ENCODE measurements at regions not wholly inside any gene's neighbourhood (a gene's known extent, or its start where the extent isn't known, plus 50 kb on each side); places are given as distances from the start of the nearest gene placed in this dataset.

DNA sequence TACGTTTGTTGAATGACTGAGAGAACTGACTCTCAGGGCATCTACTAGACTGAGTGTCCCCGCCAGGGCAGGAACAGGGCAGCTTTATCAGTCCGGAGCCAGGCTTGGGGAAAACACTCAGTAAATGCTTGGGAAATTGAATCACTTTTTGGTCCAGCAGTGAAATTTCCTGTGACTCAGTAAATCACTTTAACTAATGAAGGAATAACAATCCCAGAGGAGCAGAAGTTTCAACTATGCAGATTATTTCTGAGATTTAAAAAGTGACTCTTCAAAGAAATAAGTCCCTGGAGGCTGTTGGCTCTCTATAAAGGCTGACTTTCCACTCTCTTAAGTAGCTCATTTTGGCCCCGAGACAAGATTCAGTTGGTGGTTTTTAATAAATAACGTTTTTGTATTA is 101.8 kb downstream of the FOXL1 start:
- H3K9me3 ChIP-seq: no peaks in the 10 kb centered on the region
- no peaks in the 10 kb centered on the region for H3K4me1 ChIP-seq (ENCODE audit: control insufficient read depth in 1 of 2, insufficient read depth in 1 of 2, low read depth in 1 of 2, low read length in 1 of 2)
- H3K27me3 ChIP-seq: peaks cover 30% of the 10 kb centered on the region
- no peak overlapping the region for H3K27ac ChIP-seq
- TF ChIP-seq, protein P1, sequence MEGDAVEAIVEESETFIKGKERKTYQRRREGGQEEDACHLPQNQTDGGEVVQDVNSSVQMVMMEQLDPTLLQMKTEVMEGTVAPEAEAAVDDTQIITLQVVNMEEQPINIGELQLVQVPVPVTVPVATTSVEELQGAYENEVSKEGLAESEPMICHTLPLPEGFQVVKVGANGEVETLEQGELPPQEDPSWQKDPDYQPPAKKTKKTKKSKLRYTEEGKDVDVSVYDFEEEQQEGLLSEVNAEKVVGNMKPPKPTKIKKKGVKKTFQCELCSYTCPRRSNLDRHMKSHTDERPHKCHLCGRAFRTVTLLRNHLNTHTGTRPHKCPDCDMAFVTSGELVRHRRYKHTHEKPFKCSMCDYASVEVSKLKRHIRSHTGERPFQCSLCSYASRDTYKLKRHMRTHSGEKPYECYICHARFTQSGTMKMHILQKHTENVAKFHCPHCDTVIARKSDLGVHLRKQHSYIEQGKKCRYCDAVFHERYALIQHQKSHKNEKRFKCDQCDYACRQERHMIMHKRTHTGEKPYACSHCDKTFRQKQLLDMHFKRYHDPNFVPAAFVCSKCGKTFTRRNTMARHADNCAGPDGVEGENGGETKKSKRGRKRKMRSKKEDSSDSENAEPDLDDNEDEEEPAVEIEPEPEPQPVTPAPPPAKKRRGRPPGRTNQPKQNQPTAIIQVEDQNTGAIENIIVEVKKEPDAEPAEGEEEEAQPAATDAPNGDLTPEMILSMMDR (IDR thresholded peaks at IDR 0.05): no peak
- no peak overlapping the region for H3K4me3 ChIP-seq (ENCODE audit: low read depth in 1 of 2, low read length in 1 of 2)
- H3K36me3 ChIP-seq: no peaks in the 10 kb centered on the region

DNA sequence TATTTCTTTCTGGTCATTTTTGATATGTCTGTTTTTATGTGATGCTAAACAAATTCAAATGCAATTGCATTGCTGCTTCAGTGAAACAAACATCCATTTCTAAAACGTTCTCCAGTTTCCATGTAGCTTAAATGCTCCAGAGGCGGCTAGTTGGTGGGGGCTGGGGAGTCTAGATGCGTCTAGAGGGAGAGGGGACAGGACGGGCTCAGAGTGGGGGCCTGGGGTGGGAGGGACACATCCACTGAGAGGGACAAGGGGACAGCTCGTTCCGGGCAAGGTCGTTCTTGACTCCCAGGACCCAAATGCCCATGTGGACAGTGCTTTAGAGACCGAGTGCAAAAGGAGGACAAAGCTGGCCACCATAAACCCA is 102.3 kb downstream of the FOXL1 start:
- Histone ChIP-seq H3K4me3 (ENCODE audit: low read depth in 1 of 2, low read length in 1 of 2) (no peak overlapping the region), H3K4me1 (ENCODE audit: control insufficient read depth in 1 of 2, insufficient read depth in 1 of 2, low read depth in 1 of 2, low read length in 1 of 2) (no peaks in the 10 kb centered on the region), H3K27ac (no peak overlapping the region), H3K27me3 (peaks cover 30% of the 10 kb centered on the region), H3K36me3 (no peaks in the 10 kb centered on the region), H3K9me3 (no peaks in the 10 kb centered on the region)
- TF ChIP-seq, protein P1 (IDR thresholded peaks at IDR 0.05): no peak

DNA sequence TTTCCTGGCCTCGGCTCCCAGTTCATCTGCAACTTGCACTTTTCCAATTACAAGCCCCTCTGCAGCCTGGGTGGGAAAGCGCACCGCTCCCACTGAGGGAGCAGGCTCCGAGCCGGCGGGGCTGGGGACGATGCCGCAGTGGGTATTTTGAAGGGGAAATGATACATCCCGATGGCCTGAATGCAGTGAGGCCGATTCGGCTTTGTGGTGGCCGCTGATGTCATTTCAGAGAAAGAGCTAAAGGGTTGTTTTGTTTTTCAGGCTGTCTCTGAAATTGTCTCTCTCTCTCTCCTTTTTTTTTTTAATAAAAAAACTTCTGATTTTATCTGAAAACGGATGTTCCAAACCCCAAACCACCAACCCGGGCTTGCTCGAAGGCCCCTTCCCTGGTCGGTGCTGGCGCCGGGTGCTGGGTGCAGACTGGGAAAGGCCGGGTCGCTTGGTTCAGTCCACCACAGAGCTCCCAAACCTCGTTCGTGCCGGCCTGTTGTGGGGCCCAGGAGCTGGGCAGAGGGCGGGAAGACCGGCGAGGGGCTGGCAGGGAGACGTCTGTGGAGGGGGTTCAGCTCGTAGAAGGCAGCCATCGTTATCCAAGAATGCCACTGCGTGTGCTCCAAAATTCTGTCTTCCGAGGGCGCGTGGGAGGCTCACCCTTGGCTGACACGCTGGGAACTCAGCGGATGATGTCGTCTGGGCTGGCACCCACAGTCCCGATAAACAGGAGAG is 102.8 kb downstream of the FOXL1 start:
- Histone ChIP-seq H3K36me3 (no peaks in the 10 kb centered on the region), H3K4me3 (ENCODE audit: low read depth in 1 of 2, low read length in 1 of 2) (no peak overlapping the region), H3K9me3 (no peaks in the 10 kb centered on the region), H3K4me1 (ENCODE audit: control insufficient read depth in 1 of 2, insufficient read depth in 1 of 2, low read depth in 1 of 2, low read length in 1 of 2) (no peaks in the 10 kb centered on the region), H3K27ac (no peak overlapping the region), H3K27me3 (peaks cover 30% of the 10 kb centered on the region)
- TF ChIP-seq, protein P1 (IDR thresholded peaks at IDR 0.05): no peak

DNA sequence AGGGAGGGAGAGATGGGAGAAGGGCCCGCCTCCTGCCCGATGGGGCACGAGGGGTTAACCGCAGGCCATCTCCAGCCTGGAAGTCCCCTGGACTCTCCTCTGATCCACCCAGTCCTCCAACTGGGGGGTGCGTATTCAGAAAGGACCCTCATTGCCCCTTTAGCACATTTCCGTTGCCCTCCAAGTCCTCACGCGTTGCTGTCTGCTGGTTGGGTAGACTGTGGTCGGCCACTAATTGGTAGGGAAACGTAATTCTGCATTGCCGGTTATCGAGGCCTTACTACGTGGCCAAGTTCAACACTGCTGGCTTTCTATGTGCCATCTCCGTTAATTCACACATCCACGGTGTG is 103.4 kb downstream of the FOXL1 start:
- Histone ChIP-seq H3K27me3 (peaks cover 30% of the 10 kb centered on the region), H3K4me1 (ENCODE audit: control insufficient read depth in 1 of 2, insufficient read depth in 1 of 2, low read depth in 1 of 2, low read length in 1 of 2) (no peaks in the 10 kb centered on the region), H3K36me3 (no peaks in the 10 kb centered on the region), H3K9me3 (no peaks in the 10 kb centered on the region), H3K27ac (no peak overlapping the region), H3K4me3 (ENCODE audit: low read depth in 1 of 2, low read length in 1 of 2) (no peak overlapping the region)
- TF ChIP-seq, protein P1 (IDR thresholded peaks at IDR 0.05): no peak

DNA sequence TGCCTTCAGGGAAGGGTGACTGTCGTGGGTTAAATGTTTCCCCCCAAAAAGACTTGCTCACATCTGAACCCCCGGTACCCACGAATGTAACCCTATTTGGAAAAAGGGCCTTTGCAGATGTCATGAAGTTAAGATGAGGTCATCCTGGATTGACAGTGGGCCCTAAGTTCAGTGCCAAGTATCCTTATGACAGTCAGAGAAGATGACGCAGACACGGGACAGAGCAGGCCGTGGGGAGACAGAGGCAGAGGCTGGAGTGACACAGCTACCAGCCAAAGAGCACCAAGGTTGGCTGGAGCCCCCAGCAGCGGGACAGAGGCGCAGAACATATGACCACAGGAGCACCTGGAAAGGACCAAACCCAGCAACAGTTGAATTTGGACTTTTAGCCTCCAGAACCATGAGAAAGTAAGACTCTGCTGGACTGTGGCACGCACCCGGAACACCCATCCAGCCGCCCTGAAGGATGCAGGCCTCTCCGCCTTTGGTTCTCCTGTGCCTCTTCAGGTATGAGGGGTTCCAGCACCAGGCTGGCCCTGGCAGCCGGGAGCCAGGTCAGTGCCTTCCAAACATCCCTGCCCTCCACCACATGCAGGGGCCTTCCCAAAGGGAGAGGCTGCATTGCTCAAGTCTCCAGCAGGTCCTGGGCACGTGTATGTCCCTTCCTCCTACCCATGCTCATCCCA is 104.0 kb downstream of the FOXL1 start:
- Histone ChIP-seq H3K4me1 (ENCODE audit: control insufficient read depth in 1 of 2, insufficient read depth in 1 of 2, low read depth in 1 of 2, low read length in 1 of 2) (no peaks in the 10 kb centered on the region), H3K27me3 (peaks cover 30% of the 10 kb centered on the region), H3K9me3 (no peaks in the 10 kb centered on the region), H3K4me3 (ENCODE audit: low read depth in 1 of 2, low read length in 1 of 2) (no peak overlapping the region), H3K27ac (no peak overlapping the region), H3K36me3 (no peaks in the 10 kb centered on the region)
- TF ChIP-seq, protein P1 (IDR thresholded peaks at IDR 0.05): no peak

Data from neutrophil (primary cell).